GM21786 (cell line): ENCODE measurements at regions not wholly inside any gene's neighbourhood (a gene's known extent, or its start where the extent isn't known, plus 50 kb on each side); places are given as distances from the start of the nearest gene placed in this dataset.

ENCODE experiments used
- ATAC-seq: cut with Tn5 transposase; IDR thresholded peaks from one replicate; pipeline ENCODE4 v1.9.1; 2021; ENCODE audit not compliant: unreplicated experiment

DNA sequence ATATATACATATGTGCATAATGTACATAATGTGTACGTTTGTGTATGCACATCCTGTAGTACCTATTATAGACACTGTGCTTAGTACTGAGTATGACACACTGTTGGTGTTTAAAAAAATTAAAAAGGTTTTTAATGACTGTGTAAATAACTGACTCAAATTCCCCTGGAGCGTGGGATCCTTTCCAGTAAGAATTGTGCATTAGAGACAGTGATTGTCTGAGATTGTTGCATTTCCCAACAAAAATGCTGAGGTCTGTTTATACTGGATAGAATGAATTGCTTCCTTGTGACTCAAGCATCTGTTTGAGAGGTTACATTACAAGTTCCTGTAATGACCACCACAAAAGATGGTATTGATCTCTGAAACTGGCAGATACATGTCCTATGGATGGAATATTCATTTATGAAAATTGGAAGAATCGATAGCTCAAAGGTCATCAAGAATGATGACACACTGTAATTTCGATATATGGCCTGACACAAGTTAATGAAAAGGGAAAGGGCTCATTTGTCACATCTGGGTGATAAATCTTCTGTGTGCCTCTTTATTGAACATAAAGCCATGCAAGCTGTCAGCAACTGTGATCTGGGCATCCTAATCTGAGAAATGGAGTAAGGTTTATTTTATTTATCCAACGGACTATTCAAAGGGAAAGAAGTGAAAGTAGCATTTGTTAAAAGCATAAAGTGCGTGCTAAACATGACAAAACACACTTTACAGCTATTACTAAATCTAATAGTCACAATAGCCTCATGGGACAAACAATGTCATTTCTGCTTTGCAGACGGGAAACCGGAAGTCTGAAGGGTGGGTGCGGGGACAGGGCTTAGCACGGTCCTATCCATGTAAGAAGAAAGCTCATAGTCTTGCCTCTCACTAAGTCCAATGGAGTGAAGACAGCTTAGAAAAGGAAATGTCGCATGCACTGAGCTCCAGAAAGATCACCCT, 228.8 kb downstream of the CDH11 start:
- no peak for ATAC-seq

- ATAC-seq = no peak
These were observed 232.4 kb downstream of the CDH11 start for GRCh38 chr16:64889446-64889845.

- no peak for ATAC-seq
These were observed 234.2 kb downstream of the CDH11 start for GRCh38 chr16:64887651-64888050.

GRCh38 chr16:64882078-64882784, 239.6 kb downstream of the CDH11 start:
- ATAC-seq = no peak

DNA sequence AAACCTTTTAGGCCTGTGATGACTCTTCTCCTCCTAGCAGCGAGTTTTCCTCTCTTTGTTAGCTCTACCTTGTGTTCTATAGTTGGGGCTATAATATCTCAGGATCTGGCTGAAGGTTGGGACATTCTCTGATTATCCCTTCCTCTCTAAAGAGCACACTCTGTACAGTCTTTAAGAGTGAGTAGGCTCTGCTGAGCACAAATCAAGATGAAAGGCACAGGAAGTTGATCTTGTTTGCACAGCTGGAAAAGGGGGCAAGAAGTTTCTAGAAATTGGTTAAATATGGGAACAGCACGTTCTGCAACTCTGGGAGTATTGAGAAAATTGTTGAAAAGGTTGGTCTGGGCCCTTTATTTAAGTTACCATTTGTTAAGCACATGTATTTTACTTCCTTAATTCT, 240.9 kb downstream of the CDH11 start:
- ATAC-seq = no peak

GRCh38 chr16:64880006-64880405, 241.9 kb downstream of the CDH11 start:
- no peak for ATAC-seq

DNA sequence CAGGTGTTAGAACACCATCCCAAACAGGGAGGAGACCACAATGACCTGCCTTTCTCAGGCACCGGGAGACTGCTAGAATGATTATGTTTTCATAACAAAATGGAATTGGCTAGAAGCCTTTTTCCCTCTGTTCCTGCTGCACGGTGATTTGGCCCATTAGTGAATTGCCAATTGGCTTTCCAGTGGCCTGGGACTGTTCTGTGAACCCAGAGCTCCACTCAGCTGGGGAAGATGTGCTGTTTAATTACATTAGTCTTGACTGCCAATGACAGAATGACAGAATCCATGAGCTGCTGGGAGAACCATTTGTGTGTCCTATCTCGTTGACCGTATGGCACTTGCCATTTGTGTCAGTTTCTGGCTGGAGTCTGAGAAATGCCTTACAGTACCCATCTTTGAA, 242.9 kb downstream of the CDH11 start:
- no peak for ATAC-seq

- ATAC-seq = no peak
These were observed 249.8 kb downstream of the CDH11 start for GRCh38 chr16:64872101-64872500.

- ATAC-seq = no peak
These were observed 251.0 kb downstream of the CDH11 start for GRCh38 chr16:64870859-64871258.

GRCh38 chr16:64869781-64870180, 252.1 kb downstream of the CDH11 start:
- no peak for ATAC-seq

DNA sequence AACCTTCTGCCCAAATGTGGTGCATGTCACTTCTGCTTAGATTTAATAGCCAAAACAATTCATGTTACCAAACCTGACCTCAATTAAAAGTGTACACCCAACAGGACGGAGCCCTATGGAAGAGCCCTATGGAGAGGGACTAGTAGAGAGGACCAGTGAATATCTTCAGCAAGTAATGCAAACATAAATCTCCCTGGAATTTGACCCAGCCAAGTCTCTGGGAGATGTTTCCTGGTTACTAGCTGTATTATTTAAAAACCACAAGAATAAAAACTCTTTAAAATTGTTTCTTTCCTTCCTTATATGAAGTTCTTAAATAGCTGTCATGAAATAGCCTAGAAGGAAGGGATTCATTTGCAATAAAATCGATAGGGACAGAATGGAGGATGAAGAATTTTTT, 255.8 kb downstream of the CDH11 start:
- ATAC-seq = no peak

DNA sequence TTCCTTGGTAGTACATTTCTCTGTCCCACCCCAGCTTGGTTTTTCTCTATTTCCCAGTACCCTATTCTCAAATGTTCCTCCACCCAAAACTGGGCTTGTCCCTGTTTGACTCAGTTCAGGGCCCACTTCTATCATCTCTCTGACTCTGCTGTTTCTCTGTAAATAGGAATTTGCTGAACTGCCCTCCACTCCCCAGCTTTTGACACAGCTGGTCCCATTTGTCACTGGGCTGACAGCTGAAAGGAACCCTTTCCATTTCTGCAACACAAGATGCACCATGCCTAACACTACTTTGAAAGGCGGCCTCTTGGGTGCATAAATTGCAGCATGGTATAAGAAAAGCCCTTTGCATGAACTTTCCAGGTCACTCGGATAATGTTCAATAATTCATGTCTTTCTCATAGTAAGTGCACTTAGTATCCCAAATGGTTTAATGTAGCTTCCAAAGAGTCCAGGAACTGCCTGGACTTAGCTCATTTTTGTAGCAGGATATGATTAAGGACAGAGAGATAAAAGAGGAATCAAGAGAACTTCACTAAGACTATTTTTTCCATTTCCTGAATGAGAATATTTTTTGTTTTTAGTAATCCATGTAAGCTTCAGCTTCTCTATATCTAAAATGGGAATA, 256.7 kb downstream of the CDH11 start:
- no peak for ATAC-seq

DNA sequence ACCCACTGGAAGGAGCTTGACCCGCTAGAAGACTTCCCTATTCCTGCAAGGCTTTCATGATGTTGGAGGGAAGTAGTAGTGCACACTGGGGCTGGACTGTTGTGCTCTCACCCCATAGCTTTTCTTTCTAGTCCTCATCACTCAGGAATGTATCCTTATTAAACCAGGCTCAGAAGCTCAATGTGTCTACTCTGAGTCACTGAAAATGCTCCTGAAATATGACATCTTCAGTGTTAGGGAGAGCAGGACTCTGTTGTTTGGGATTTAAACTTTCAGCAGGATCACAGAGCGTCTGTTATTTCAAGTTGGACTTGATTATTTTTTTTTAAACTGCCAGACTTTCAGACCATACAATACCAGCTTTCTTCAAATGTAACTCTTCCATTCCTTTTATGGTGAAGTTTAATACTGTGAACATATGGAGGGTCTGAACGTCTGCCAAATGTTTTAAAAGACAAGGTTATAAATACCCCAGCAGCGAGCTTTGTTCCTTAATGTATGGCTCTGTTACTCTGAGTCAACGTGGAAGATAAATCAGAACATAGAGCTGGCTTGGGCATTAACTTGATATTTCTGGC, 257.5 kb downstream of the CDH11 start:
- no peak for ATAC-seq

GRCh38 chr16:64858076-64858475, 263.8 kb downstream of the CDH11 start:
- no peak for ATAC-seq

DNA sequence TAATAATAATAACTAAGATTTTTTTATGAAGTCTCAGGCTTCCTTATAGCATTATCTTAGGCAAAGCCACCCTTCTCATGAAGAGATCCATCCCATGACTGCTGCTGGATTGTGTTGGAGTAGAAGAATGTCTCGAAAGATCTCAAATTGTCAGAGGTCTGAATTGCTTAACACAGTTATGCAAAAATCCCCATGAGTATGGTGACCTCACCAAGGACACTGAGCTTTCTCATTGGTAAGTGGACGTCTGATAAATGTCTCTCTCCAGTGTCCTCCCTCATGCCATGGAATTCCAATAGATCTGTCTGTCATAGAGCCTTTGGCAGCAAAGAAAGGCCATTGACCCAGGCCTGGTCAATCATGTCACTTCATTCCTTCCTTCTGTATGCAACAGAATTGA, 264.5 kb downstream of the CDH11 start:
- no peak for ATAC-seq

DNA sequence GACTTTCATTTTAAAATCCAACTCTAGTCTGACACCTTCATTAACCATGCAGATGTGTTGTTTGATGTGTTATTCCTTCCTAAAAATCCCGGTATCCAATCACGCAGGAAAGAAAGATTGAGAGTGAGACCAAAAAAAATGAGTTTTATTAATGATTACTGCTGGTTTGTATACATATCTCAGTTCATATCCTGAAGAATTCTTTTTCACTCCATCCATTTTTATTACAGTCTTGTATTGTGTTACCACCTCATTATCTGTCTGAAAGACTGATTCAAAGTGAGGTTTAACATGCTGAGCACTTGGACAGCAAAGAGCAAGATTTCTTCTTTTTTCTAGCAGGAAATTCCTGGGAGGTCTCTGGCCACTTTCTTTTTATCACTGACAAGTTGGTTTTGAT, 268.3 kb downstream of the CDH11 start:
- ATAC-seq = no peak

- ATAC-seq = no peak
These were observed 274.9 kb downstream of the CDH11 start for GRCh38 chr16:64846966-64847365.

- ATAC-seq = no peak
These were observed 276.8 kb downstream of the CDH11 start for GRCh38 chr16:64845071-64845470.

DNA sequence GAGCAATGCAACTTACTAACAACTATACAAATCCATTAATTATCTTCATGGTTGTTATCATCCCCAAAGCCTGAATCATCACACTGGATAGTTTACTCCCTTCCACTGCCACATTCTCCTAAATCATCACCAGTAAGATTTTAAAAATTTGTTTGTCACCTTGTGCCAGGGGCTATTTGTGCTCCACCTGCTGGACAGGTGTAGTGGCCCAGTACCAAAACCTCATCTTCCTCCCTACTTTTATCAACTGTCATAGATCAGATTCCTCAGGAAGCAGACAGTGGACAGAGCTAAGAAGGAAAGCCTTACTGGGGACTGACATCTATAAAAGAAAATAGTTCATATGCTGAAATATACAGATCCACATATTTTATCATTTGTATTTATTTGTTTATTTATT, 280.4 kb downstream of the CDH11 start:
- no peak for ATAC-seq

- no peak for ATAC-seq
These were observed 280.8 kb downstream of the CDH11 start for GRCh38 chr16:64841071-64841470.

GRCh38 chr16:64830653-64831052, 291.2 kb downstream of the CDH11 start:
- ATAC-seq = no peak
